IMR-90 (cell line): ENCODE measurements at regions not wholly inside any gene's neighbourhood (a gene's known extent, or its start where the extent isn't known, plus 50 kb on each side); places are given as distances from the start of the nearest gene placed in this dataset.

Source experiments
- CEBPB ChIP-seq: IDR thresholded peaks from 2 replicates; pipeline ENCODE4 v1.6.1; 2012; ENCODE audit warnings: low read depth, low read length, improper control_type of control experiment
- CTCF ChIP-seq: conservative IDR thresholded peaks from 2 replicates; pipeline ENCODE4 v1.5.1; 2012; ENCODE audit warnings: mild to moderate bottlenecking, low read depth, low read length, improper control_type of control experiment
- FOS ChIP-seq: fragments of 150-350 bp; IDR thresholded peaks from 2 replicates; pipeline ENCODE4 v1.6.1; 2016; ENCODE audit warnings: low read depth, low read length
- MAFK ChIP-seq: IDR thresholded peaks from 2 replicates; pipeline ENCODE4 v1.6.1; 2012; ENCODE audit warnings: low read depth, low read length, improper control_type of control experiment
- MXI1 ChIP-seq: IDR thresholded peaks from 2 replicates; pipeline ENCODE4 v1.6.1; 2012; ENCODE audit warnings: low read depth, mild to moderate bottlenecking, low read length, moderate library complexity, borderline replicate concordance
- NFE2L2 ChIP-seq: fragments of 150-350 bp; IDR thresholded peaks from 2 replicates; pipeline ENCODE4 v1.6.1; 2016; ENCODE audit warnings: low read depth, mild to moderate bottlenecking, low read length
- POLR2A ChIP-seq: IDR thresholded peaks from 2 replicates; pipeline ENCODE4 v1.6.1; 2012; ENCODE audit warnings: mild to moderate bottlenecking, low read depth, low read length
- TF ChIP-seq, protein P1 (sequence below): fragments of 150-350 bp; IDR thresholded peaks from 2 replicates; pipeline ENCODE4 v1.6.1; 2017; ENCODE audit warnings: mild to moderate bottlenecking, antibody characterized with exemption, low read length, low read depth

GRCh38 chr9:14405176-14405706, 91.3 kb upstream of the NFIB start:
- TF ChIP-seq CTCF (no peak), POLR2A (no peak), MXI1 (no peak), FOS (no peak), NFE2L2 (no peak), MAFK (no peak), CEBPB (no peak)
- TF ChIP-seq, protein P1, sequence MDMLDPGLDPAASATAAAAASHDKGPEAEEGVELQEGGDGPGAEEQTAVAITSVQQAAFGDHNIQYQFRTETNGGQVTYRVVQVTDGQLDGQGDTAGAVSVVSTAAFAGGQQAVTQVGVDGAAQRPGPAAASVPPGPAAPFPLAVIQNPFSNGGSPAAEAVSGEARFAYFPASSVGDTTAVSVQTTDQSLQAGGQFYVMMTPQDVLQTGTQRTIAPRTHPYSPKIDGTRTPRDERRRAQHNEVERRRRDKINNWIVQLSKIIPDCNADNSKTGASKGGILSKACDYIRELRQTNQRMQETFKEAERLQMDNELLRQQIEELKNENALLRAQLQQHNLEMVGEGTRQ: no peak
